ENCODE measurements at regions not wholly inside any gene's neighbourhood (a gene's known extent, or its start where the extent isn't known, plus 50 kb on each side); places are given as distances from the start of the nearest gene placed in this dataset.

DNA sequence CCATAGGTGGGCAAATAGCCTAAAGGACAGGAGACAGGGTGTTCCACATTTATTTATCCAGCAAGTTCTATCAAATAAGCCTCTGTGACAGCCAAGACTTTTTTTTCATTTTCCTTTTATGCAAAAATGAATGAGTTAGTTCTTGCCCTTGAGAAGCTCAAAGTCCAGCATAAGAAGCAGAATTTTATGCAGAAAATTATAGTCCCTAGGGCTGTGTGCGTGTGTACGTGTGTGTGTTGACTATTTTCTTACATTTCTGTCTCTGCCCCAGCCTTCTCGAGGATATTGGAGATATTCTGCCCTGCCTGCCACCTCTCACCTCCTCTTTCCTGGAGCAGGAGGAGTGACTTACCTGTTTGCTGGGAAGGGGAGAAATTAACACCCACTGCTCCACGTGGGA is 221.9 kb downstream of the SREK1 start:
- Histone ChIP-seq H4K20me1 (ENCODE audit: insufficient read depth) (no peaks in the 10 kb centered on the region), H3K79me2 (ENCODE audit: insufficient read depth) (no peaks in the 10 kb centered on the region), H2AFZ (ENCODE audit: low read depth) (no peak overlapping the region), H3K4me2 (no peak overlapping the region), H3K36me3 (replicated peaks in 1 of 2; ENCODE audit: control insufficient read depth in 1 of 2, insufficient read depth in 2 of 2, low read length in 1 of 2) (no peaks in the 10 kb centered on the region), H3K4me3 (ENCODE audit: low read depth in 2 of 2, low read length in 1 of 2) (no peak overlapping the region), H3K9ac (no peak overlapping the region), H3K4me1 (ENCODE audit: control insufficient read depth in 1 of 2, insufficient read depth in 2 of 2, low read depth in 1 of 2, low read length in 1 of 2) (peaks cover 0 to 12% of the 10 kb centered on the region in 2 experiments; a peak in 2 of 4 replicates), H3K27ac (ENCODE audit: low read depth in 2 of 2, low read length in 1 of 2) (no peak overlapping the region), H3K9me3 (no peaks in the 10 kb centered on the region), H3K27me3 (ENCODE audit: insufficient read depth) (0 out of 2 replicates have a peak, but pooled peaks cover 5% of the 10 kb centered on the region), H3F3A (replicated peaks; ENCODE audit: insufficient read depth) (no peaks in the 10 kb centered on the region), H3K9me2 (no peaks in the 10 kb centered on the region)
- DNase-seq = no peak
- TF ChIP-seq RCOR1 (IDR thresholded peaks at IDR 0.05; ENCODE audit: low read length) (no peak), FOXJ3 (CRISPR knock-in tag; IDR thresholded peaks at IDR 0.05) (no peak), RXRA (IDR thresholded peaks at IDR 0.05; ENCODE audit: borderline replicate concordance, low read depth) (no peak), SMC3 (IDR thresholded peaks at IDR 0.05; ENCODE audit: low read depth, low read length) (no peak), EP300 (IDR thresholded peaks at IDR 0.05; ENCODE audit: borderline replicate concordance in 1 of 2, low read depth in 1 of 2, low read length in 1 of 2) (no peak), EZH2phosphoT487 (IDR thresholded peaks at IDR 0.05; ENCODE audit: borderline replicate concordance, low read depth) (no peak), SIN3A (IDR thresholded peaks at IDR 0.05; ENCODE audit: borderline replicate concordance, low read depth, low read length) (no peak), FOSL2 (IDR thresholded peaks at IDR 0.05; ENCODE audit: borderline replicate concordance, low read depth) (no peak), TCF12 (IDR thresholded peaks at IDR 0.05) (no peak)
- TF ChIP-seq, protein P1, sequence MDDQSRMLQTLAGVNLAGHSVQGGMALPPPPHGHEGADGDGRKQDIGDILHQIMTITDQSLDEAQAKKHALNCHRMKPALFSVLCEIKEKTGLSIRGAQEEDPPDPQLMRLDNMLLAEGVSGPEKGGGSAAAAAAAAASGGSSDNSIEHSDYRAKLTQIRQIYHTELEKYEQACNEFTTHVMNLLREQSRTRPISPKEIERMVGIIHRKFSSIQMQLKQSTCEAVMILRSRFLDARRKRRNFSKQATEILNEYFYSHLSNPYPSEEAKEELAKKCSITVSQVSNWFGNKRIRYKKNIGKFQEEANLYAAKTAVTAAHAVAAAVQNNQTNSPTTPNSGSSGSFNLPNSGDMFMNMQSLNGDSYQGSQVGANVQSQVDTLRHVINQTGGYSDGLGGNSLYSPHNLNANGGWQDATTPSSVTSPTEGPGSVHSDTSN (IDR thresholded peaks at IDR 0.05) = no peak
- TF ChIP-seq, protein P2, sequence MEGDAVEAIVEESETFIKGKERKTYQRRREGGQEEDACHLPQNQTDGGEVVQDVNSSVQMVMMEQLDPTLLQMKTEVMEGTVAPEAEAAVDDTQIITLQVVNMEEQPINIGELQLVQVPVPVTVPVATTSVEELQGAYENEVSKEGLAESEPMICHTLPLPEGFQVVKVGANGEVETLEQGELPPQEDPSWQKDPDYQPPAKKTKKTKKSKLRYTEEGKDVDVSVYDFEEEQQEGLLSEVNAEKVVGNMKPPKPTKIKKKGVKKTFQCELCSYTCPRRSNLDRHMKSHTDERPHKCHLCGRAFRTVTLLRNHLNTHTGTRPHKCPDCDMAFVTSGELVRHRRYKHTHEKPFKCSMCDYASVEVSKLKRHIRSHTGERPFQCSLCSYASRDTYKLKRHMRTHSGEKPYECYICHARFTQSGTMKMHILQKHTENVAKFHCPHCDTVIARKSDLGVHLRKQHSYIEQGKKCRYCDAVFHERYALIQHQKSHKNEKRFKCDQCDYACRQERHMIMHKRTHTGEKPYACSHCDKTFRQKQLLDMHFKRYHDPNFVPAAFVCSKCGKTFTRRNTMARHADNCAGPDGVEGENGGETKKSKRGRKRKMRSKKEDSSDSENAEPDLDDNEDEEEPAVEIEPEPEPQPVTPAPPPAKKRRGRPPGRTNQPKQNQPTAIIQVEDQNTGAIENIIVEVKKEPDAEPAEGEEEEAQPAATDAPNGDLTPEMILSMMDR (IDR thresholded peaks at IDR 0.05) = no peak
- TF ChIP-seq, protein P3, sequence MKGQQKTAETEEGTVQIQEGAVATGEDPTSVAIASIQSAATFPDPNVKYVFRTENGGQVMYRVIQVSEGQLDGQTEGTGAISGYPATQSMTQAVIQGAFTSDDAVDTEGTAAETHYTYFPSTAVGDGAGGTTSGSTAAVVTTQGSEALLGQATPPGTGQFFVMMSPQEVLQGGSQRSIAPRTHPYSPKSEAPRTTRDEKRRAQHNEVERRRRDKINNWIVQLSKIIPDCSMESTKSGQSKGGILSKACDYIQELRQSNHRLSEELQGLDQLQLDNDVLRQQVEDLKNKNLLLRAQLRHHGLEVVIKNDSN (IDR thresholded peaks at IDR 0.05; ENCODE audit: borderline replicate concordance, low read depth) = no peak
- ChIA-PET CTCF (interaction anchor here (0.7 to 1.5 kb wide), 3 partner anchors 15 to 58 kb away, joined by 3 to 4 read pairs (median 3); no protein-coding TSS in a partner anchor), POLR2A (no interaction called here)
- 8% methylated on average over 4 of the region's 4 CpGs for WGBS (ENCODE audit: low lambda C conversion rate)

DNA sequence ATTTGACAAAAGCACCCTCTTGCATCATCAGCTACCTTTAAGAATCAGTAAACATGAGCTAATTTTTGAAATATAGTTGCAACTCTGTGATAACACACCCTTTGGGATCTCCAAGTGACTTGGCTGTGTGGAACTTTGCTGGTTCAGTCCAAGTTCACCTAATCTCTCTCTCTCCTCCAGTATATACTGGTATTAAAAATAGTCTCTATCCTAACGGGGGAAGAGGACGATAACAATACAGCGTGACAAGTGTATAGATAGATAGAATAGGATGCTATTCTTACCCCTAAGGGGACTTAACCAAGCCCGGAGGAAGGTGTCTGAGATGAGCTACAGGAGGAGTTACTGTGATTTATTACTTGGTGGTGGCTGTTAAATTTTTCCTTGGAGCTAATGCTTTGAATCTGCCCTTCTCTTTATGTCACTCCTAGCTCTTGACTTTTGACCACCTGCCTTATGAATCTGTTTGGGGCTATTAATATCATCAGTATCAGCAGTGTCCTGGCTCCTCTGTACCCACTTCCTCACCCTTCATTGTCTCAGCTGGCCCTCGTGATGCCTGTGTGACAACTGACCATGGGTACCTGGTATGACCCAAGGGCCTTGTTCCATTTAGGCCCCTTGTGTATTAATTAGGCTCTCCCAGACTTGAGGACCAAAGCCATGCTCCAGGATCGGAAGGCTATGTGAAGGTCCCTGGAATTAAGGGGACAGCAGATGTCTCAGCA is 223.9 kb downstream of the SREK1 start:
- Histone ChIP-seq H3K9me2 (no peaks in the 10 kb centered on the region), H3K4me3 (ENCODE audit: low read depth in 2 of 2, low read length in 1 of 2) (no peak overlapping the region), H3K9me3 (no peaks in the 10 kb centered on the region), H3K9ac (no peak overlapping the region), H4K20me1 (ENCODE audit: insufficient read depth) (no peaks in the 10 kb centered on the region), H3K4me2 (no peak overlapping the region), H3K27ac (ENCODE audit: low read depth in 2 of 2, low read length in 1 of 2) (no peak overlapping the region), H3K27me3 (ENCODE audit: insufficient read depth) (no peaks in the 10 kb centered on the region), H2AFZ (ENCODE audit: low read depth) (no peak overlapping the region), H3K4me1 (ENCODE audit: control insufficient read depth in 1 of 2, insufficient read depth in 2 of 2, low read depth in 1 of 2, low read length in 1 of 2) (peaks cover 0 to 4% of the 10 kb centered on the region in 2 experiments; a peak in 2 of 4 replicates), H3K79me2 (ENCODE audit: insufficient read depth) (no peaks in the 10 kb centered on the region), H3K36me3 (replicated peaks in 1 of 2; ENCODE audit: control insufficient read depth in 1 of 2, insufficient read depth in 2 of 2, low read length in 1 of 2) (no peaks in the 10 kb centered on the region), H3F3A (replicated peaks; ENCODE audit: insufficient read depth) (no peaks in the 10 kb centered on the region)
- CTCF ChIA-PET = interaction anchor here (0.9 to 2.4 kb wide), 5 partner anchors 9 to 389 kb away, joined by 3 to 7 read pairs (median 5); no protein-coding TSS in a partner anchor
- TF ChIP-seq SIN3A (IDR thresholded peaks at IDR 0.05; ENCODE audit: borderline replicate concordance, low read depth, low read length) = no peak
- no peak for TF ChIP-seq CHD2 (IDR thresholded peaks at IDR 0.05; ENCODE audit: low read length, partially characterized antibody)
- TF ChIP-seq, protein P4, sequence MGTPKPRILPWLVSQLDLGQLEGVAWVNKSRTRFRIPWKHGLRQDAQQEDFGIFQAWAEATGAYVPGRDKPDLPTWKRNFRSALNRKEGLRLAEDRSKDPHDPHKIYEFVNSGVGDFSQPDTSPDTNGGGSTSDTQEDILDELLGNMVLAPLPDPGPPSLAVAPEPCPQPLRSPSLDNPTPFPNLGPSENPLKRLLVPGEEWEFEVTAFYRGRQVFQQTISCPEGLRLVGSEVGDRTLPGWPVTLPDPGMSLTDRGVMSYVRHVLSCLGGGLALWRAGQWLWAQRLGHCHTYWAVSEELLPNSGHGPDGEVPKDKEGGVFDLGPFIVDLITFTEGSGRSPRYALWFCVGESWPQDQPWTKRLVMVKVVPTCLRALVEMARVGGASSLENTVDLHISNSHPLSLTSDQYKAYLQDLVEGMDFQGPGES (IDR thresholded peaks at IDR 0.05; ENCODE audit: low read depth, low read length) = no peak
- no peak for TF ChIP-seq RCOR1 (IDR thresholded peaks at IDR 0.05; ENCODE audit: low read length)
- TF ChIP-seq, protein P3 (IDR thresholded peaks at IDR 0.05; ENCODE audit: borderline replicate concordance, low read depth) = no peak
- TF ChIP-seq MEF2A (IDR thresholded peaks at IDR 0.05; ENCODE audit: borderline replicate concordance, low read depth) = no peak
- no peak for TF ChIP-seq GABPA (IDR thresholded peaks at IDR 0.05; ENCODE audit: low read depth)
- TF ChIP-seq RFX5 (IDR thresholded peaks at IDR 0.05; ENCODE audit: low read length) = no peak
- TF ChIP-seq FOXM1 (IDR thresholded peaks at IDR 0.05; ENCODE audit: low read depth) = no peak
- no peak for TF ChIP-seq MXI1 (IDR thresholded peaks at IDR 0.05; ENCODE audit: low read depth, low read length)
- TF ChIP-seq YY1 (IDR thresholded peaks at IDR 0.05; ENCODE audit: low read depth) = no peak
- no peak for TF ChIP-seq NRF1 (IDR thresholded peaks at IDR 0.05; ENCODE audit: low read depth, low read length)
- no peak for TF ChIP-seq FOXJ3 (CRISPR knock-in tag; IDR thresholded peaks at IDR 0.05)
- DNase-seq = no peak
- POLR2A ChIA-PET = no interaction called here
- 44% methylated on average over 6 of the region's 6 CpGs for WGBS (ENCODE audit: low lambda C conversion rate)
